Loucy (cell line): ENCODE measurements at regions not wholly inside any gene's neighbourhood (a gene's known extent, or its start where the extent isn't known, plus 50 kb on each side); places are given as distances from the start of the nearest gene placed in this dataset.

Source experiments
- CTCF ChIP-seq: fragments of 200-600 bp; sonication (generic); conservative IDR thresholded peaks from 2 replicates; pipeline ENCODE4 v1.5.1; 2014; ENCODE audit warnings: mild to moderate bottlenecking, antibody characterized with exemption, low read length
- EZH2phosphoT487 ChIP-seq: fragments of 200-600 bp; IDR thresholded peaks from 2 replicates; pipeline ENCODE4 v1.6.1; 2018; ENCODE audit warnings: antibody characterized with exemption, mild to moderate bottlenecking, moderate library complexity, borderline replicate concordance

GRCh38 chr6:90893400-90893799 is 306.5 kb upstream of the MAP3K7 start:
- TF ChIP-seq CTCF (no peak), EZH2phosphoT487 (no peak)
